Upper lobe of left lung (tissue), 4 donors: ENCODE measurements at regions not wholly inside any gene's neighbourhood (a gene's known extent, or its start where the extent isn't known, plus 50 kb on each side); places are given as distances from the start of the nearest gene placed in this dataset.

Source experiments
- EP300 ChIP-seq, 4 donors: sonication (generic); formaldehyde crosslinking; IDR thresholded peaks; one replicate each; pipeline ENCODE4 v1.5.1; 2017; ENCODE audit warnings: antibody characterized with exemption in 4 of 4, control low read depth in 2 of 4
- POLR2AphosphoS5 ChIP-seq, 2 donors: sonication (generic); formaldehyde crosslinking; IDR thresholded peaks; one replicate each; pipeline ENCODE4 v1.5.1; 2017; ENCODE audit warnings: antibody characterized with exemption in 2 of 2
- TF ChIP-seq, protein P1 (sequence below), 6 experiments: fragments of 450-650 bp in 4 of 6; fragments of 200-600 bp in 2 of 6; sonication (generic) in 2 of 6; IDR thresholded peaks; one replicate each; pipeline ENCODE4 v1.5.1; 2016 to 2019; ENCODE audit warnings: antibody characterized with exemption in 6 of 6

DNA sequence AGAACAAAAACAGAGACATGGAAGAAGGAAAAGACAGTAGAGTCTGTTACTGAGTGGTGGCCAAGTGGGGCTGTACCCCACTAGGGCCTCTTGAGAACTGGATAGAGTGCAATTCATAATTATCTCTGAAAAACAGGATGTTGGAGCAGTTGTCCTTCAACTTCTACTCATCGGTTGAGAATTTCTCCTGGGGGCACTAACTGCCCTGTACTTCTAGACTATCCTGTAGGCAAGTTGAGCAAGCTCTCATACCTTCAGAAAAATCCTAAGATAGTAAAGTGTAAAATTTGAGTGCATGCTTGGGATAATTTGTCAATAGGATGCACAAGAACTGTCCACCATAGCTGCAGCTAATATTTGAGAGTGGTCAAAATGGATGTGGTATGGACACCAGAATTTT, 179.7 kb upstream of the CNKSR2 start:
- TF ChIP-seq POLR2AphosphoS5 (IDR thresholded peaks at IDR 0.05) (no peak), EP300 (IDR thresholded peaks at IDR 0.05) (no peak)
- TF ChIP-seq, protein P1, sequence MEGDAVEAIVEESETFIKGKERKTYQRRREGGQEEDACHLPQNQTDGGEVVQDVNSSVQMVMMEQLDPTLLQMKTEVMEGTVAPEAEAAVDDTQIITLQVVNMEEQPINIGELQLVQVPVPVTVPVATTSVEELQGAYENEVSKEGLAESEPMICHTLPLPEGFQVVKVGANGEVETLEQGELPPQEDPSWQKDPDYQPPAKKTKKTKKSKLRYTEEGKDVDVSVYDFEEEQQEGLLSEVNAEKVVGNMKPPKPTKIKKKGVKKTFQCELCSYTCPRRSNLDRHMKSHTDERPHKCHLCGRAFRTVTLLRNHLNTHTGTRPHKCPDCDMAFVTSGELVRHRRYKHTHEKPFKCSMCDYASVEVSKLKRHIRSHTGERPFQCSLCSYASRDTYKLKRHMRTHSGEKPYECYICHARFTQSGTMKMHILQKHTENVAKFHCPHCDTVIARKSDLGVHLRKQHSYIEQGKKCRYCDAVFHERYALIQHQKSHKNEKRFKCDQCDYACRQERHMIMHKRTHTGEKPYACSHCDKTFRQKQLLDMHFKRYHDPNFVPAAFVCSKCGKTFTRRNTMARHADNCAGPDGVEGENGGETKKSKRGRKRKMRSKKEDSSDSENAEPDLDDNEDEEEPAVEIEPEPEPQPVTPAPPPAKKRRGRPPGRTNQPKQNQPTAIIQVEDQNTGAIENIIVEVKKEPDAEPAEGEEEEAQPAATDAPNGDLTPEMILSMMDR (IDR thresholded peaks at IDR 0.05), result no peak
